SK-N-SH (cell line): ENCODE measurements at regions not wholly inside any gene's neighbourhood (a gene's known extent, or its start where the extent isn't known, plus 50 kb on each side); places are given as distances from the start of the nearest gene placed in this dataset.

Source experiments
- CTCF ChIA-PET: fragments of 300-600, 350-600 bp; formaldehyde crosslinking; extraction: SDS; loops from one replicate; lab custom pipeline; 2021; lab: Yijun Ruan, JAX
- POLR2A ChIA-PET: fragments of 350-600 bp; sonication (Branson Sonifier 250); formaldehyde crosslinking; extraction: SDS; loops from one replicate; lab custom pipeline; 2020; ENCODE audit warnings: antibody characterized with exemption, inconsistent platforms; lab: Yijun Ruan, JAX
- DNase-seq: peaks from one replicate; pipeline ENCODE4 v3.0.0; 2012
- H2AFZ ChIP-seq: fragments of 200-600 bp; sonication (generic); 2 replicates; pipeline ENCODE4 v1.8.1; 2016; ENCODE audit warnings: antibody characterized with exemption, mild to moderate bottlenecking, low read depth
- H3F3A ChIP-seq: fragments of 200-600 bp; sonication (generic); replicated peaks from 2 replicates; pipeline ENCODE3; 2016; ENCODE audit warnings: antibody characterized with exemption, mild to moderate bottlenecking; ENCODE audit not compliant: insufficient read depth
- H3K27ac ChIP-seq, 2 experiments: fragments of 200-500 bp in 1 of 2; fragments of 200-600 bp in 1 of 2; sonication (Bioruptor generic) in 1 of 2; sonication (generic), shearing (Covaris generic) in 1 of 2; 2 replicates each; pipeline versions ENCODE4 v1.5.1 to v1.6.1; 2014 to 2016; ENCODE audit warnings: low read depth in 2 of 2, inconsistent platforms in 1 of 2, low read length in 1 of 2, mild to moderate bottlenecking in 1 of 2, mixed read lengths in 1 of 2
- H3K27me3 ChIP-seq: fragments of 200-600 bp; sonication (generic), shearing (Covaris generic); 2 replicates; pipeline ENCODE4 v1.6.1; 2016; ENCODE audit warnings: mixed run types; ENCODE audit not compliant: insufficient read depth
- H3K36me3 ChIP-seq, 2 experiments: fragments of 200-500 bp in 1 of 2; fragments of 200-600 bp in 1 of 2; sonication (Bioruptor generic) in 1 of 2; sonication (generic) in 1 of 2; replicated peaks in 1 of 2; 2 replicates each; pipeline versions ENCODE3 to v1.5.1; 2014 to 2016; ENCODE audit warnings: low read length in 1 of 2, mild to moderate bottlenecking in 1 of 2; ENCODE audit not compliant: insufficient read depth in 2 of 2, control insufficient read depth in 1 of 2
- H3K4me1 ChIP-seq, 2 experiments: fragments of 200-500 bp in 1 of 2; fragments of 200-600 bp in 1 of 2; sonication (Bioruptor generic) in 1 of 2; sonication (generic), shearing (Covaris generic) in 1 of 2; 2 replicates each; pipeline versions ENCODE4 v1.5.1 to v1.6.1; 2014 to 2016; ENCODE audit warnings: low read depth in 1 of 2, low read length in 1 of 2, mixed run types in 1 of 2; ENCODE audit not compliant: insufficient read depth in 2 of 2, control insufficient read depth in 1 of 2
- H3K4me2 ChIP-seq: fragments of 200-600 bp; sonication (generic), shearing (Covaris generic); 2 replicates; pipeline ENCODE4 v1.6.1; 2017; ENCODE audit warnings: mixed run types
- H3K4me3 ChIP-seq, 2 experiments: fragments of 200-500 bp in 1 of 2; fragments of 200-600 bp in 1 of 2; sonication (Bioruptor generic) in 1 of 2; sonication (generic), shearing (Covaris generic) in 1 of 2; 2 replicates each; pipeline versions ENCODE4 v1.5.1 to v1.8.1; 2014 to 2016; ENCODE audit warnings: low read depth in 2 of 2, inconsistent platforms in 1 of 2, low read length in 1 of 2, mild to moderate bottlenecking in 1 of 2, mixed read lengths in 1 of 2, moderate library complexity in 1 of 2
- H3K79me2 ChIP-seq: fragments of 200-600 bp; sonication (generic); 2 replicates; pipeline ENCODE4 v1.8.1; 2017; ENCODE audit warnings: mild to moderate bottlenecking; ENCODE audit not compliant: insufficient read depth
- H3K9ac ChIP-seq: fragments of 200-600 bp; sonication (generic); 2 replicates; pipeline ENCODE4 v1.6.1; 2017; ENCODE audit warnings: mixed run types
- H3K9me2 ChIP-seq: fragments of 200-600 bp; sonication (generic); 2 replicates; pipeline ENCODE4 v1.6.1; 2017; ENCODE audit warnings: mixed run types
- H3K9me3 ChIP-seq: fragments of 200-600 bp; sonication (generic); 2 replicates; pipeline ENCODE4 v1.6.1; 2017; ENCODE audit warnings: mixed run types, mild to moderate bottlenecking, moderate library complexity
- H4K20me1 ChIP-seq: fragments of 200-600 bp; sonication (generic); 2 replicates; pipeline ENCODE4 v1.6.1; 2017; ENCODE audit warnings: mild to moderate bottlenecking, mixed run types; ENCODE audit not compliant: insufficient read depth
- CTCF ChIP-seq: fragments of 200-600 bp; sonication (generic); IDR thresholded peaks from 2 replicates; pipeline ENCODE4 v1.6.1; 2017; ENCODE audit warnings: antibody characterized with exemption, mild to moderate bottlenecking, moderate library complexity
- ELF1 ChIP-seq: IDR thresholded peaks from 2 replicates; pipeline ENCODE4 v1.4.0; 2012
- EZH2phosphoT487 ChIP-seq: fragments of 200-600 bp; sonication (generic); IDR thresholded peaks from 2 replicates; pipeline ENCODE4 v1.6.1; 2017; ENCODE audit warnings: low read depth, mixed run types, mild to moderate bottlenecking, antibody characterized with exemption, moderate library complexity, borderline replicate concordance
- FOXM1 ChIP-seq: IDR thresholded peaks from 2 replicates; pipeline ENCODE4 v1.4.0; 2012; ENCODE audit warnings: low read depth, mild to moderate bottlenecking
- GABPA ChIP-seq: IDR thresholded peaks from 2 replicates; pipeline ENCODE4 v1.4.0; 2012; ENCODE audit warnings: low read depth, mild to moderate bottlenecking
- MXI1 ChIP-seq: IDR thresholded peaks from 2 replicates; pipeline ENCODE4 v1.6.1; 2012; ENCODE audit warnings: mild to moderate bottlenecking, low read depth, low read length, improper control_type of control experiment
- NFIC ChIP-seq: IDR thresholded peaks from 2 replicates; pipeline ENCODE4 v1.4.0; 2012; ENCODE audit warnings: borderline replicate concordance
- RAD21 ChIP-seq: IDR thresholded peaks from 2 replicates; pipeline ENCODE4 v1.6.1; 2012; ENCODE audit warnings: mild to moderate bottlenecking, low read length
- SMC3 ChIP-seq: IDR thresholded peaks from 2 replicates; pipeline ENCODE4 v1.6.1; 2012; ENCODE audit warnings: low read depth, low read length, improper control_type of control experiment
- YY1 ChIP-seq: IDR thresholded peaks from 2 replicates; pipeline ENCODE4 v1.4.0; 2012; ENCODE audit warnings: low read depth, mild to moderate bottlenecking
- WGBS: methylation state at CpG from one replicate; pipeline ENCODE4 v1.1.6; 2017; ENCODE audit warnings: low lambda C conversion rate; 5-methylcytosine and 5-hydroxymethylcytosine counted together
- TF ChIP-seq, protein P1 (sequence below): IDR thresholded peaks from 2 replicates; pipeline ENCODE4 v1.6.1; 2012; ENCODE audit warnings: mild to moderate bottlenecking, low read depth, low read length, moderate library complexity
- TF ChIP-seq, protein P2 (sequence below): IDR thresholded peaks from 2 replicates; pipeline ENCODE4 v1.4.0; 2012; ENCODE audit warnings: low read depth
- TF ChIP-seq, protein P3 (sequence below): fragments of 150-350 bp; IDR thresholded peaks from 2 replicates; pipeline ENCODE4 v1.6.1; 2016; ENCODE audit warnings: mild to moderate bottlenecking, low read depth, low read length

- TF ChIP-seq, protein P1, sequence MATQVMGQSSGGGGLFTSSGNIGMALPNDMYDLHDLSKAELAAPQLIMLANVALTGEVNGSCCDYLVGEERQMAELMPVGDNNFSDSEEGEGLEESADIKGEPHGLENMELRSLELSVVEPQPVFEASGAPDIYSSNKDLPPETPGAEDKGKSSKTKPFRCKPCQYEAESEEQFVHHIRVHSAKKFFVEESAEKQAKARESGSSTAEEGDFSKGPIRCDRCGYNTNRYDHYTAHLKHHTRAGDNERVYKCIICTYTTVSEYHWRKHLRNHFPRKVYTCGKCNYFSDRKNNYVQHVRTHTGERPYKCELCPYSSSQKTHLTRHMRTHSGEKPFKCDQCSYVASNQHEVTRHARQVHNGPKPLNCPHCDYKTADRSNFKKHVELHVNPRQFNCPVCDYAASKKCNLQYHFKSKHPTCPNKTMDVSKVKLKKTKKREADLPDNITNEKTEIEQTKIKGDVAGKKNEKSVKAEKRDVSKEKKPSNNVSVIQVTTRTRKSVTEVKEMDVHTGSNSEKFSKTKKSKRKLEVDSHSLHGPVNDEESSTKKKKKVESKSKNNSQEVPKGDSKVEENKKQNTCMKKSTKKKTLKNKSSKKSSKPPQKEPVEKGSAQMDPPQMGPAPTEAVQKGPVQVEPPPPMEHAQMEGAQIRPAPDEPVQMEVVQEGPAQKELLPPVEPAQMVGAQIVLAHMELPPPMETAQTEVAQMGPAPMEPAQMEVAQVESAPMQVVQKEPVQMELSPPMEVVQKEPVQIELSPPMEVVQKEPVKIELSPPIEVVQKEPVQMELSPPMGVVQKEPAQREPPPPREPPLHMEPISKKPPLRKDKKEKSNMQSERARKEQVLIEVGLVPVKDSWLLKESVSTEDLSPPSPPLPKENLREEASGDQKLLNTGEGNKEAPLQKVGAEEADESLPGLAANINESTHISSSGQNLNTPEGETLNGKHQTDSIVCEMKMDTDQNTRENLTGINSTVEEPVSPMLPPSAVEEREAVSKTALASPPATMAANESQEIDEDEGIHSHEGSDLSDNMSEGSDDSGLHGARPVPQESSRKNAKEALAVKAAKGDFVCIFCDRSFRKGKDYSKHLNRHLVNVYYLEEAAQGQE, result no peak
- TF ChIP-seq SMC3 (no peak), FOXM1 (no peak), ELF1 (no peak), RAD21 (no peak), MXI1 (no peak), GABPA (no peak), EZH2phosphoT487 (no peak), CTCF (no peak), YY1 (no peak), NFIC (no peak)
- TF ChIP-seq, protein P2, sequence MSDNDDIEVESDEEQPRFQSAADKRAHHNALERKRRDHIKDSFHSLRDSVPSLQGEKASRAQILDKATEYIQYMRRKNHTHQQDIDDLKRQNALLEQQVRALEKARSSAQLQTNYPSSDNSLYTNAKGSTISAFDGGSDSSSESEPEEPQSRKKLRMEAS, result no peak
- TF ChIP-seq, protein P3, sequence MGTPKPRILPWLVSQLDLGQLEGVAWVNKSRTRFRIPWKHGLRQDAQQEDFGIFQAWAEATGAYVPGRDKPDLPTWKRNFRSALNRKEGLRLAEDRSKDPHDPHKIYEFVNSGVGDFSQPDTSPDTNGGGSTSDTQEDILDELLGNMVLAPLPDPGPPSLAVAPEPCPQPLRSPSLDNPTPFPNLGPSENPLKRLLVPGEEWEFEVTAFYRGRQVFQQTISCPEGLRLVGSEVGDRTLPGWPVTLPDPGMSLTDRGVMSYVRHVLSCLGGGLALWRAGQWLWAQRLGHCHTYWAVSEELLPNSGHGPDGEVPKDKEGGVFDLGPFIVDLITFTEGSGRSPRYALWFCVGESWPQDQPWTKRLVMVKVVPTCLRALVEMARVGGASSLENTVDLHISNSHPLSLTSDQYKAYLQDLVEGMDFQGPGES, result no peak
- ChIA-PET CTCF (no interaction called here), POLR2A (no interaction called here)
- H3K27ac ChIP-seq, result no peak overlapping the region
- no peaks in the 10 kb centered on the region for H3K9me2 ChIP-seq
- H4K20me1 ChIP-seq, result no peaks in the 10 kb centered on the region
- DNase-seq, result no peak
- no peaks in the 10 kb centered on the region for H3K27me3 ChIP-seq
- no peaks in the 10 kb centered on the region; the same call in 1 of the 2 replicates for H3K79me2 ChIP-seq
- no peaks in the 10 kb centered on the region for H3F3A ChIP-seq
- H3K4me1 ChIP-seq, result no peaks in the 10 kb centered on the region
- H3K4me2 ChIP-seq, result no peak overlapping the region
- H3K9me3 ChIP-seq, result no peaks in the 10 kb centered on the region
- H3K4me3 ChIP-seq, result no peak overlapping the region
- 7% methylated on average over 6 of the region's 6 CpGs for WGBS
- H3K9ac ChIP-seq, result no peak overlapping the region
- H2AFZ ChIP-seq, result no peak overlapping the region
- H3K36me3 ChIP-seq, result no peaks in the 10 kb centered on the region
Observed at GRCh38 chr5:166906991-166907713, 1384.3 kb upstream of the WWC1 start.
